Peyer's patch (tissue), 4 donors: ENCODE measurements at regions not wholly inside any gene's neighbourhood (a gene's known extent, or its start where the extent isn't known, plus 50 kb on each side); places are given as distances from the start of the nearest gene placed in this dataset.

Experiments used
- POLR2A ChIP-seq, 2 donors: fragments of 450-650 bp; IDR thresholded peaks; one replicate each; pipeline ENCODE4 v1.5.1; 2017; ENCODE audit warnings: antibody characterized with exemption in 2 of 2, mild to moderate bottlenecking in 2 of 2, moderate library complexity in 2 of 2
- TF ChIP-seq, protein P1 (sequence below), 6 experiments: fragments of 450-650 bp in 4 of 6; fragments of 200-600 bp in 2 of 6; sonication (generic) in 1 of 6; IDR thresholded peaks; one replicate each; pipeline ENCODE4 v1.5.1; 2017 to 2019; ENCODE audit warnings: antibody characterized with exemption in 6 of 6, mild to moderate bottlenecking in 3 of 6, moderate library complexity in 1 of 6

DNA sequence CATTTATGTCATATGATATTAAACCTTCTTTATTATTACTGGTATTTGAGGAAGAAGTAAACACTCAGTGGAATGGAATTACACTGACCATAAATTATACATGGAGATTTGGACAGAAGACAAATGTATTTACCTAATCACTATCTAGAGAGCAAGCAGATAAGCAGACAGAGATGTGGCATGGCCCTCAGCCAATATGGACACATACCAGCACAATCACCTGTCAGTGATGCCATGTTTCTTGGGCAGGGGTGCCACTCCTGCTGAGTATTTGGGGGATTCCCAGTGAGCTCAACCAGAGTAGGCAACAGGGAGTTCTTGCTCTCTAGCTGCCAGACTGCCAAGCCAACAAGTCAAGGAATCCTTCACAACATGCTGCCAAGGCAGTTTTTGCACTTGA is 866.3 kb upstream of the LRRN3 start:
- no peak for TF ChIP-seq POLR2A (IDR thresholded peaks at IDR 0.05)
- TF ChIP-seq, protein P1, sequence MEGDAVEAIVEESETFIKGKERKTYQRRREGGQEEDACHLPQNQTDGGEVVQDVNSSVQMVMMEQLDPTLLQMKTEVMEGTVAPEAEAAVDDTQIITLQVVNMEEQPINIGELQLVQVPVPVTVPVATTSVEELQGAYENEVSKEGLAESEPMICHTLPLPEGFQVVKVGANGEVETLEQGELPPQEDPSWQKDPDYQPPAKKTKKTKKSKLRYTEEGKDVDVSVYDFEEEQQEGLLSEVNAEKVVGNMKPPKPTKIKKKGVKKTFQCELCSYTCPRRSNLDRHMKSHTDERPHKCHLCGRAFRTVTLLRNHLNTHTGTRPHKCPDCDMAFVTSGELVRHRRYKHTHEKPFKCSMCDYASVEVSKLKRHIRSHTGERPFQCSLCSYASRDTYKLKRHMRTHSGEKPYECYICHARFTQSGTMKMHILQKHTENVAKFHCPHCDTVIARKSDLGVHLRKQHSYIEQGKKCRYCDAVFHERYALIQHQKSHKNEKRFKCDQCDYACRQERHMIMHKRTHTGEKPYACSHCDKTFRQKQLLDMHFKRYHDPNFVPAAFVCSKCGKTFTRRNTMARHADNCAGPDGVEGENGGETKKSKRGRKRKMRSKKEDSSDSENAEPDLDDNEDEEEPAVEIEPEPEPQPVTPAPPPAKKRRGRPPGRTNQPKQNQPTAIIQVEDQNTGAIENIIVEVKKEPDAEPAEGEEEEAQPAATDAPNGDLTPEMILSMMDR (IDR thresholded peaks at IDR 0.05), result no peak
